SU-DHL-6 (cell line): ENCODE measurements at regions not wholly inside any gene's neighbourhood (a gene's known extent, or its start where the extent isn't known, plus 50 kb on each side); places are given as distances from the start of the nearest gene placed in this dataset.
"Not testable (repeated sequence)": the region's sequence is repeated elsewhere in the genome, so short reads cannot be mapped to it uniquely, and the experiment has no call there.

ENCODE experiments used
- EZH2phosphoT487 ChIP-seq: fragments of 200-600 bp; sonication (generic), shearing (Covaris generic); conservative IDR thresholded peaks from 2 replicates; pipeline ENCODE4 v1.6.1; 2018; ENCODE audit warnings: mild to moderate bottlenecking, antibody characterized with exemption, low read length, moderate library complexity, mixed read lengths
- TF ChIP-seq, protein P1 (sequence below): fragments of 200-600 bp; sonication (generic); IDR thresholded peaks from one replicate; pipeline ENCODE4 v1.5.1; 2017; ENCODE audit warnings: antibody characterized with exemption, mild to moderate bottlenecking, low read length, moderate library complexity; ENCODE audit not compliant: insufficient read depth, poor library complexity, severe bottlenecking

DNA sequence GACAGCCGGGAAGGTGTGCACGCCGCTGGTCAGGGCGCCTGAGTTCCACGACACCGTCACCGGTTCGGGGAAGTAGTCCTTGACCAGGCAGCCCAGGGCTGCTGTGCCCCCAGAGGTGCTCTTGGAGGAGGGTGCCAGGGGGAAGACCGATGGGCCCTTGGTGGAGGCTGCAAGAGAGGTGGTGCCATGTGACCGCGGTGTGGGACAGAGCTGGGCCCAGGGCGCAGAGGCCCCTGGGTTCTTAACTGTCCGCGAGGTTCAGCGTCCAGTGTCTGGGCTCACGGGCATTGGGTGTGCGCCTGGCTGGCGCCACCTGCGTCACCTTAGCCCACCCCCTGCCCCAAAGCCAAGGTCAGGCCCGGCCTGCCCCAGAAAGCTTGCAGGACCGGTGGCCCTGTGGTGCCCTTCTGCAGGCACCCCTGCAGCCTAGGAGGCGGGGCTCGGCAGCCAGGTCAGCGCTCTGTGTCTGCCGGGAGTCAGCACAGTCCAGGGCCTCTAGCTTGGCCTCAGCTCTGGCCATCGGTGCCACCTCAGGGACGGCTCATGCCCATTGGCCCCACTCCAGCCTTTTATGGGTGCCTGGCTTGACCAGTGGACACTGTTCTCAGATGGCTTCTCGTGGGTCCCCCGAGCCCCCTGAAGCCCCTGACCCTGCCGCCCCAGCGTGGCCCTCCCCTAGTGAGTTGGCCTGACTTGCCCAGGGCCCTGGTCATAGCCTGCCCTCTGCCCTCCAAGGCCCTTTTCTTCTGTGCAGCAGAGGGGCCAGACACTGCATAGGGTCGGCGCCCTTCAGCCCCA lies 216.7 kb downstream of the TMEM121 start:
- TF ChIP-seq, protein P1, sequence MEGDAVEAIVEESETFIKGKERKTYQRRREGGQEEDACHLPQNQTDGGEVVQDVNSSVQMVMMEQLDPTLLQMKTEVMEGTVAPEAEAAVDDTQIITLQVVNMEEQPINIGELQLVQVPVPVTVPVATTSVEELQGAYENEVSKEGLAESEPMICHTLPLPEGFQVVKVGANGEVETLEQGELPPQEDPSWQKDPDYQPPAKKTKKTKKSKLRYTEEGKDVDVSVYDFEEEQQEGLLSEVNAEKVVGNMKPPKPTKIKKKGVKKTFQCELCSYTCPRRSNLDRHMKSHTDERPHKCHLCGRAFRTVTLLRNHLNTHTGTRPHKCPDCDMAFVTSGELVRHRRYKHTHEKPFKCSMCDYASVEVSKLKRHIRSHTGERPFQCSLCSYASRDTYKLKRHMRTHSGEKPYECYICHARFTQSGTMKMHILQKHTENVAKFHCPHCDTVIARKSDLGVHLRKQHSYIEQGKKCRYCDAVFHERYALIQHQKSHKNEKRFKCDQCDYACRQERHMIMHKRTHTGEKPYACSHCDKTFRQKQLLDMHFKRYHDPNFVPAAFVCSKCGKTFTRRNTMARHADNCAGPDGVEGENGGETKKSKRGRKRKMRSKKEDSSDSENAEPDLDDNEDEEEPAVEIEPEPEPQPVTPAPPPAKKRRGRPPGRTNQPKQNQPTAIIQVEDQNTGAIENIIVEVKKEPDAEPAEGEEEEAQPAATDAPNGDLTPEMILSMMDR = not testable (repeated sequence)
- not testable (repeated sequence) for TF ChIP-seq EZH2phosphoT487
